Vagina (tissue), 2 donors: ENCODE measurements at regions not wholly inside any gene's neighbourhood (a gene's known extent, or its start where the extent isn't known, plus 50 kb on each side); places are given as distances from the start of the nearest gene placed in this dataset.

ENCODE experiments used
- POLR2A ChIP-seq, 2 donors: fragments of 450-650 bp; IDR thresholded peaks; one replicate each; pipeline ENCODE4 v1.6.1; 2017; ENCODE audit warnings: antibody characterized with exemption in 2 of 2, mild to moderate bottlenecking in 2 of 2, moderate library complexity in 2 of 2
- TF ChIP-seq, protein P1 (sequence below), 3 experiments: fragments of 450-650 bp in 2 of 3; fragments of 200-600 bp in 1 of 3; sonication (generic) in 1 of 3; IDR thresholded peaks; one replicate each; pipeline ENCODE4 v1.5.1; 2017 to 2019; ENCODE audit warnings: antibody characterized with exemption in 3 of 3, mild to moderate bottlenecking in 2 of 3, moderate library complexity in 2 of 3

DNA sequence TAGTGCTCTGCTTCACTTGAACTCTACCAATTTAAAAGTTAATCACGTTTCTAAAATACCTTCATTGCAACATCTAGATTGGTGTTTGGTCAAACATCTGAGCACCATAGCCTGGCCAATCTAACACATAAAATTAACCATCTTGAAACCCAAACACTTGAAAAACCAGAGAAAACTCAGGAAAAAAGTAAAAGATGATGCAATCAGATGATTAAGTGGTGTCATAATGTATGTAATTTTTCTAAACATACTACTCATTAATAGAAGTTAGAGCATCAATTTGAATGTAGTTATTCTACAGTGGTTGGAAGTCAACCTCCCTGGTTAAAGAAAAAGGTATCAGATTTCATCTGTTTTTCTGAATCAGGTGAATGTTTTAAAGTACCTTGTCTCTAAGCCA, 228.6 kb upstream of the ID4 start:
- TF ChIP-seq, protein P1, sequence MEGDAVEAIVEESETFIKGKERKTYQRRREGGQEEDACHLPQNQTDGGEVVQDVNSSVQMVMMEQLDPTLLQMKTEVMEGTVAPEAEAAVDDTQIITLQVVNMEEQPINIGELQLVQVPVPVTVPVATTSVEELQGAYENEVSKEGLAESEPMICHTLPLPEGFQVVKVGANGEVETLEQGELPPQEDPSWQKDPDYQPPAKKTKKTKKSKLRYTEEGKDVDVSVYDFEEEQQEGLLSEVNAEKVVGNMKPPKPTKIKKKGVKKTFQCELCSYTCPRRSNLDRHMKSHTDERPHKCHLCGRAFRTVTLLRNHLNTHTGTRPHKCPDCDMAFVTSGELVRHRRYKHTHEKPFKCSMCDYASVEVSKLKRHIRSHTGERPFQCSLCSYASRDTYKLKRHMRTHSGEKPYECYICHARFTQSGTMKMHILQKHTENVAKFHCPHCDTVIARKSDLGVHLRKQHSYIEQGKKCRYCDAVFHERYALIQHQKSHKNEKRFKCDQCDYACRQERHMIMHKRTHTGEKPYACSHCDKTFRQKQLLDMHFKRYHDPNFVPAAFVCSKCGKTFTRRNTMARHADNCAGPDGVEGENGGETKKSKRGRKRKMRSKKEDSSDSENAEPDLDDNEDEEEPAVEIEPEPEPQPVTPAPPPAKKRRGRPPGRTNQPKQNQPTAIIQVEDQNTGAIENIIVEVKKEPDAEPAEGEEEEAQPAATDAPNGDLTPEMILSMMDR (IDR thresholded peaks at IDR 0.05) = no peak
- TF ChIP-seq POLR2A (IDR thresholded peaks at IDR 0.05) = no peak
